ENCODE measurements at regions not wholly inside any gene's neighbourhood (a gene's known extent, or its start where the extent isn't known, plus 50 kb on each side); places are given as distances from the start of the nearest gene placed in this dataset.

DNA sequence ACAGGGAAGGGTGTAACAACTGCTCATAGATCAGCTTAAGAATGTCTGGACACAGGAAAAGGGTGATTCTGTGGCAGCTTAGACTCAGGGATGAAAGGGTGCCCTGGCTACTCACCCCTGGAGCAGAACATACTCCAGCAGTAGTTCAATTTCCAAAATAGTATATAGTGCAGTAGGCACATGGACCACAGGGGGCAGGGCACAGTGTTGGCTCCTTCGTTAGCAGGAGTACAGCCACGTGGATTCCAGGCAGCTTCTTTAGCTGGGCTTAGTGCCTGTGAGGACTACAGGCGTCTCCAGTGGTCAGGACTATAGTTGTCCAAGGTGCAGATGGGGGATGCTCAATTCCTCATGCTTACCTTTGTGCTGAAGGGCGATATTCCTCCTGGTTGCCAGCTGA lies 277.5 kb upstream of the DDX18 start:
- TF ChIP-seq ELF1 (IDR thresholded peaks at IDR 0.05; ENCODE audit: borderline replicate concordance, low read depth) = no peak
- TF ChIP-seq ATF3 (IDR thresholded peaks at IDR 0.05) = no peak
- TF ChIP-seq, protein P1, sequence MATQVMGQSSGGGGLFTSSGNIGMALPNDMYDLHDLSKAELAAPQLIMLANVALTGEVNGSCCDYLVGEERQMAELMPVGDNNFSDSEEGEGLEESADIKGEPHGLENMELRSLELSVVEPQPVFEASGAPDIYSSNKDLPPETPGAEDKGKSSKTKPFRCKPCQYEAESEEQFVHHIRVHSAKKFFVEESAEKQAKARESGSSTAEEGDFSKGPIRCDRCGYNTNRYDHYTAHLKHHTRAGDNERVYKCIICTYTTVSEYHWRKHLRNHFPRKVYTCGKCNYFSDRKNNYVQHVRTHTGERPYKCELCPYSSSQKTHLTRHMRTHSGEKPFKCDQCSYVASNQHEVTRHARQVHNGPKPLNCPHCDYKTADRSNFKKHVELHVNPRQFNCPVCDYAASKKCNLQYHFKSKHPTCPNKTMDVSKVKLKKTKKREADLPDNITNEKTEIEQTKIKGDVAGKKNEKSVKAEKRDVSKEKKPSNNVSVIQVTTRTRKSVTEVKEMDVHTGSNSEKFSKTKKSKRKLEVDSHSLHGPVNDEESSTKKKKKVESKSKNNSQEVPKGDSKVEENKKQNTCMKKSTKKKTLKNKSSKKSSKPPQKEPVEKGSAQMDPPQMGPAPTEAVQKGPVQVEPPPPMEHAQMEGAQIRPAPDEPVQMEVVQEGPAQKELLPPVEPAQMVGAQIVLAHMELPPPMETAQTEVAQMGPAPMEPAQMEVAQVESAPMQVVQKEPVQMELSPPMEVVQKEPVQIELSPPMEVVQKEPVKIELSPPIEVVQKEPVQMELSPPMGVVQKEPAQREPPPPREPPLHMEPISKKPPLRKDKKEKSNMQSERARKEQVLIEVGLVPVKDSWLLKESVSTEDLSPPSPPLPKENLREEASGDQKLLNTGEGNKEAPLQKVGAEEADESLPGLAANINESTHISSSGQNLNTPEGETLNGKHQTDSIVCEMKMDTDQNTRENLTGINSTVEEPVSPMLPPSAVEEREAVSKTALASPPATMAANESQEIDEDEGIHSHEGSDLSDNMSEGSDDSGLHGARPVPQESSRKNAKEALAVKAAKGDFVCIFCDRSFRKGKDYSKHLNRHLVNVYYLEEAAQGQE (IDR thresholded peaks at IDR 0.05; ENCODE audit: low read depth) = no peak
- TF ChIP-seq, protein P2, sequence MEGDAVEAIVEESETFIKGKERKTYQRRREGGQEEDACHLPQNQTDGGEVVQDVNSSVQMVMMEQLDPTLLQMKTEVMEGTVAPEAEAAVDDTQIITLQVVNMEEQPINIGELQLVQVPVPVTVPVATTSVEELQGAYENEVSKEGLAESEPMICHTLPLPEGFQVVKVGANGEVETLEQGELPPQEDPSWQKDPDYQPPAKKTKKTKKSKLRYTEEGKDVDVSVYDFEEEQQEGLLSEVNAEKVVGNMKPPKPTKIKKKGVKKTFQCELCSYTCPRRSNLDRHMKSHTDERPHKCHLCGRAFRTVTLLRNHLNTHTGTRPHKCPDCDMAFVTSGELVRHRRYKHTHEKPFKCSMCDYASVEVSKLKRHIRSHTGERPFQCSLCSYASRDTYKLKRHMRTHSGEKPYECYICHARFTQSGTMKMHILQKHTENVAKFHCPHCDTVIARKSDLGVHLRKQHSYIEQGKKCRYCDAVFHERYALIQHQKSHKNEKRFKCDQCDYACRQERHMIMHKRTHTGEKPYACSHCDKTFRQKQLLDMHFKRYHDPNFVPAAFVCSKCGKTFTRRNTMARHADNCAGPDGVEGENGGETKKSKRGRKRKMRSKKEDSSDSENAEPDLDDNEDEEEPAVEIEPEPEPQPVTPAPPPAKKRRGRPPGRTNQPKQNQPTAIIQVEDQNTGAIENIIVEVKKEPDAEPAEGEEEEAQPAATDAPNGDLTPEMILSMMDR (IDR thresholded peaks at IDR 0.05 in 2 of 3, conservative IDR thresholded peaks at IDR 0.05 in 1 of 3; ENCODE audit: borderline replicate concordance in 1 of 3, insufficient read depth in 1 of 3, low read depth in 2 of 3, low read length in 2 of 3) = no peak
- no peak for TF ChIP-seq POLR2AphosphoS5 (IDR thresholded peaks at IDR 0.05; ENCODE audit: low read depth, low read length)
- TF ChIP-seq JUND (IDR thresholded peaks at IDR 0.05) = no peak
- TF ChIP-seq POLR2A (IDR thresholded peaks at IDR 0.05; ENCODE audit: borderline replicate concordance, extremely low read depth, insufficient read depth, insufficient read length) = no peak
